K562 (cell line): ENCODE measurements at regions not wholly inside any gene's neighbourhood (a gene's known extent, or its start where the extent isn't known, plus 50 kb on each side); places are given as distances from the start of the nearest gene placed in this dataset.

ENCODE experiments used
- ATAC-seq: fragments of 200-7000 bp; cut with Tn5 transposase; 3 replicates; pipeline ENCODE4 v1.9.1; 2020; ENCODE audit warnings: moderate library complexity
- BruUV-seq: library from RNA; stranded (reverse); fragments of 400-500 nt; replicated peaks from 2 replicates; lab custom pipeline; 2021; lab: Mats Ljungman, UMichigan
- CTCF ChIA-PET: fragments of 300-600 bp; formaldehyde crosslinking; extraction: SDS; loops from one replicate; lab custom pipeline; 2021; ENCODE audit warnings: low intra/inter-chr PET ratio; lab: Yijun Ruan, JAX
- POLR2A ChIA-PET: fragments of 300-600, 350-650 bp; sonication (Branson Sonifier 250); formaldehyde crosslinking; extraction: SDS; loops from one replicate; lab custom pipeline; 2021; ENCODE audit warnings: antibody characterized with exemption, inconsistent platforms; lab: Yijun Ruan, JAX
- DNase-seq, 4 experiments: peaks; one replicate each; pipeline versions ENCODE4 v3.0.0 to v3.0.0-alpha.2; 2011 to 2018; ENCODE audit warnings: low spot score in 3 of 4, mixed read lengths in 3 of 4; ENCODE audit errors: extremely low read depth in 1 of 4
- FAIRE-seq: peaks from 2 replicates; lab custom pipeline; 2011; peaks lifted over from hg19 to GRCh38; lab: Jason Lieb, UNC
- H2AFZ ChIP-seq: 2 replicates; pipeline ENCODE4 v1.6.0; 2011; ENCODE audit warnings: low read depth, low read length, control low read depth, inconsistent platforms
- H3K27ac ChIP-seq: fragments of 200-600 bp; 3 replicates; pipeline ENCODE4 v1.8.0; 2011; ENCODE audit warnings: low read depth, mild to moderate bottlenecking, control low read depth, inconsistent platforms, low read length, moderate library complexity, mixed read lengths; ENCODE audit errors: extremely low read depth
- H3K27me3 ChIP-seq, 2 experiments: fragments of 300-600 bp in 1 of 2; 2 replicates in 1 of 2; 3 replicates in 1 of 2; pipeline versions ENCODE4 v1.6.0 to v1.8.0; 2011; ENCODE audit warnings: inconsistent platforms in 2 of 2, low read length in 2 of 2, mild to moderate bottlenecking in 1 of 2, mixed read lengths in 1 of 2, moderate library complexity in 1 of 2; ENCODE audit not compliant: control insufficient read depth in 2 of 2, insufficient read depth in 2 of 2
- H3K36me3 ChIP-seq: fragments of 300-600 bp; 3 replicates; pipeline ENCODE4 v1.8.0; 2011; ENCODE audit warnings: mild to moderate bottlenecking, low read length, inconsistent platforms; ENCODE audit not compliant: control insufficient read depth, insufficient read depth
- H3K4me1 ChIP-seq, 2 experiments: fragments of 200-600 bp in 1 of 2; replicated peaks in 1 of 2; 2 replicates in 1 of 2; 3 replicates in 1 of 2; pipeline versions ENCODE4 v1.5.1 to v1.8.0; 2011; ENCODE audit warnings: inconsistent platforms in 2 of 2, low read length in 2 of 2, mild to moderate bottlenecking in 1 of 2, mixed read lengths in 1 of 2, moderate library complexity in 1 of 2; ENCODE audit not compliant: control insufficient read depth in 2 of 2, insufficient read depth in 2 of 2
- H3K4me2 ChIP-seq: 2 replicates; pipeline ENCODE4 v1.6.1; 2011; ENCODE audit warnings: low read length, control low read depth, inconsistent platforms, mixed read lengths; ENCODE audit not compliant: insufficient read depth
- H3K4me3 ChIP-seq: fragments of 200-600 bp; sonication (generic), shearing (Covaris generic); 2 replicates; pipeline ENCODE4 v1.5.1; 2016; ENCODE audit warnings: control low read depth, inconsistent platforms
- H3K79me2 ChIP-seq: fragments of 200-600 bp; 3 replicates; pipeline ENCODE4 v1.8.0; 2011; ENCODE audit warnings: low read length, inconsistent platforms; ENCODE audit not compliant: control insufficient read depth, insufficient read depth
- H3K9ac ChIP-seq, 2 experiments: 2 replicates each; pipeline versions ENCODE4 v1.6.0 to v1.6.1; 2011; ENCODE audit warnings: low read depth in 2 of 2, low read length in 2 of 2, control low read depth in 1 of 2, inconsistent platforms in 1 of 2, mild to moderate bottlenecking in 1 of 2, mixed read lengths in 1 of 2; ENCODE audit not compliant: insufficient read depth in 1 of 2
- H3K9me1 ChIP-seq: one replicate; pipeline ENCODE4 v1.6.0; 2011; ENCODE audit warnings: inconsistent platforms, mild to moderate bottlenecking, low read length, moderate library complexity; ENCODE audit not compliant: control insufficient read depth, insufficient read depth
- H3K9me3 ChIP-seq: replicated peaks from 2 replicates; pipeline ENCODE4 v1.5.1; 2011; ENCODE audit warnings: low read depth, low read length, inconsistent platforms; ENCODE audit not compliant: control insufficient read depth, insufficient read depth
- H4K20me1 ChIP-seq: replicated peaks from 2 replicates; pipeline ENCODE4 v1.6.1; 2011; ENCODE audit warnings: low read length, inconsistent platforms, mixed read lengths; ENCODE audit not compliant: control insufficient read depth, insufficient read depth
- BMI1 ChIP-seq: fragments of 150-350 bp; IDR thresholded peaks from 2 replicates; pipeline ENCODE4 v1.6.1; 2014; ENCODE audit warnings: low read length
- EP400 ChIP-seq: fragments of 450-650 bp; IDR thresholded peaks from 2 replicates; pipeline ENCODE4 v1.6.1; 2017; ENCODE audit warnings: antibody characterized with exemption, mild to moderate bottlenecking, moderate library complexity
- GTF2E2 ChIP-seq: fragments of 200-800 bp; sonication (Bioruptor generic); IDR thresholded peaks from 2 replicates; pipeline ENCODE4 v1.6.1; 2016; ENCODE audit warnings: missing genetic modification characterization, missing compliant biosample characterization
- NCOR1 ChIP-seq: fragments of 450-650 bp; IDR thresholded peaks from 2 replicates; pipeline ENCODE4 v1.6.1; 2016; ENCODE audit warnings: mild to moderate bottlenecking, moderate library complexity
- NFRKB ChIP-seq: fragments of 450-650 bp; IDR thresholded peaks from 2 replicates; pipeline ENCODE4 v1.6.1; 2016; ENCODE audit warnings: low read depth
- PYGO2 ChIP-seq: fragments of 450-650 bp; IDR thresholded peaks from 2 replicates; pipeline ENCODE4 v1.6.1; 2016; ENCODE audit warnings: mild to moderate bottlenecking, missing genetic modification characterization, moderate library complexity, missing compliant biosample characterization
- RBFOX2 ChIP-seq: fragments of 200-400 bp; formaldehyde crosslinking; IDR thresholded peaks from 2 replicates; pipeline ENCODE4 v1.6.1; 2017; ENCODE audit warnings: low read depth, mild to moderate bottlenecking, low read length, moderate library complexity
- SIX5 ChIP-seq, 2 experiments: IDR thresholded peaks; 2 replicates each; pipeline ENCODE4 v1.6.1; 2011; ENCODE audit warnings: low read length in 2 of 2, borderline replicate concordance in 1 of 2, low read depth in 1 of 2, mild to moderate bottlenecking in 1 of 2, moderate library complexity in 1 of 2; ENCODE audit not compliant: insufficient read depth in 1 of 2
- SREBF1 ChIP-seq: fragments of 150-350 bp; IDR thresholded peaks from 2 replicates; pipeline ENCODE4 v1.6.1; 2014; ENCODE audit warnings: antibody characterized with exemption, low read depth, low read length, borderline replicate concordance
- WGBS: fragments of 100-300 bp; shearing (Covaris generic); methylation state at CpG from one replicate; pipeline ENCODE4 v1.1.6; 2016; ENCODE audit warnings: low coverage, mixed read lengths; ENCODE audit not compliant: insufficient coverage; ENCODE audit errors: missing lambda C conversion rate; 5-methylcytosine and 5-hydroxymethylcytosine counted together
- in situ Hi-C: fragments of 300-500 bp; cut with MboI; formaldehyde crosslinking; loops from 4 replicates; pipeline ENCODE4 v1.15.0; 2018; ENCODE audit warnings: inconsistent platforms, mixed read lengths
- intact Hi-C: fragments of 100-400 bp; cut with micrococcal nuclease; formaldehyde crosslinking; loops from 2 replicates; pipeline ENCODE4 v1.14.2; 2022
- TF ChIP-seq, protein P1 (sequence below): sonication (generic); formaldehyde crosslinking; IDR thresholded peaks from 2 replicates; pipeline ENCODE4 v1.8.0; 2022; ENCODE audit warnings: mild to moderate bottlenecking, missing genetic modification reagents
- TF ChIP-seq, protein P2 (sequence below): fragments of 250-450 bp; sonication (Bioruptor Pico); IDR thresholded peaks from 2 replicates; pipeline ENCODE4 v1.4.0; 2020; ENCODE audit warnings: borderline replicate concordance
- TF ChIP-seq, protein P3 (sequence below), 2 experiments: fragments of 450-650 bp in 1 of 2; IDR thresholded peaks; 2 replicates each; pipeline ENCODE4 v1.6.1; 2011 to 2017; ENCODE audit warnings: low read depth in 2 of 2, antibody characterized with exemption in 1 of 2, borderline replicate concordance in 1 of 2, low read length in 1 of 2, mild to moderate bottlenecking in 1 of 2, mixed read lengths in 1 of 2; ENCODE audit not compliant: control insufficient read depth in 1 of 2
- TF ChIP-seq, protein P4 (sequence below): fragments of 450-650 bp; IDR thresholded peaks from 2 replicates; pipeline ENCODE4 v1.6.1; 2016; ENCODE audit warnings: borderline replicate concordance
- TF ChIP-seq, protein P5 (sequence below): sonication (generic); formaldehyde crosslinking; IDR thresholded peaks from 2 replicates; pipeline ENCODE4 v1.8.1; 2023; ENCODE audit warnings: mild to moderate bottlenecking, missing genetic modification reagents, moderate library complexity

DNA sequence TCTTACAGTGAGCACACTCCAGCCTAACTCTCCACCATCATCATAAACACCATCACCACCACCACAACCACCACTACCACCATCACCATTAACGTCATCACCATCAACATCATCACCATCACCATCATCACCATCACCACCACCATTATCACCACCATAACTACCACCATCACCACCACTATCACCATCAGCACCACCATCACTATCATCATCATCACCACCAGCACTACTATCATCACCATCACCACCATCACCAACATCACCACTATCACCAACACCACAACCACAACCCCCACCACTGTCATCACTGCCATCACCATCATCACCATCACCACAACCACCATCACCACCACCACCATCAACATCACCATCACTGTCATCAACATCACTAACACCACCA, 279.0 kb upstream of the TCERG1L start:
- no TSS peak for BruUV-seq
- H2AFZ ChIP-seq, result no peak overlapping the region
- no peak overlapping the region for H3K4me2 ChIP-seq
- DNase-seq (no peak), ATAC-seq (no peak), FAIRE-seq (no peak)
- H3K27ac ChIP-seq, result no peak overlapping the region
- H3K27me3 ChIP-seq, result no peaks in the 10 kb centered on the region; a peak in 1 of 5 replicates
- H3K36me3 ChIP-seq, result no peaks in the 10 kb centered on the region
- no peaks in the 10 kb centered on the region for H4K20me1 ChIP-seq
- H3K79me2 ChIP-seq, result no peaks in the 10 kb centered on the region
- POLR2A ChIA-PET, result no interaction called here
- CTCF ChIA-PET, result no interaction called here
- H3K9me3 ChIP-seq, result no peaks in the 10 kb centered on the region
- intact Hi-C loops, result no loop called here
- H3K4me3 ChIP-seq, result no peak overlapping the region
- H3K9me1 ChIP-seq, result no peaks in the 10 kb centered on the region
- in situ Hi-C loops, result no loop called here
- no peak overlapping the region for H3K9ac ChIP-seq
- H3K4me1 ChIP-seq, result no peaks in the 10 kb centered on the region
- WGBS, result 0% methylated on average over 1 of the region's 1 CpG
- TF ChIP-seq GTF2E2, result no peak
- TF ChIP-seq, protein P1, sequence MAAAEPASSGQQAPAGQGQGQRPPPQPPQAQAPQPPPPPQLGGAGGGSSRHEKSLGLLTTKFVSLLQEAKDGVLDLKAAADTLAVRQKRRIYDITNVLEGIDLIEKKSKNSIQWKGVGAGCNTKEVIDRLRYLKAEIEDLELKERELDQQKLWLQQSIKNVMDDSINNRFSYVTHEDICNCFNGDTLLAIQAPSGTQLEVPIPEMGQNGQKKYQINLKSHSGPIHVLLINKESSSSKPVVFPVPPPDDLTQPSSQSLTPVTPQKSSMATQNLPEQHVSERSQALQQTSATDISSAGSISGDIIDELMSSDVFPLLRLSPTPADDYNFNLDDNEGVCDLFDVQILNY (CRISPR knock-in tag), result no peak
- TF ChIP-seq, protein P2, sequence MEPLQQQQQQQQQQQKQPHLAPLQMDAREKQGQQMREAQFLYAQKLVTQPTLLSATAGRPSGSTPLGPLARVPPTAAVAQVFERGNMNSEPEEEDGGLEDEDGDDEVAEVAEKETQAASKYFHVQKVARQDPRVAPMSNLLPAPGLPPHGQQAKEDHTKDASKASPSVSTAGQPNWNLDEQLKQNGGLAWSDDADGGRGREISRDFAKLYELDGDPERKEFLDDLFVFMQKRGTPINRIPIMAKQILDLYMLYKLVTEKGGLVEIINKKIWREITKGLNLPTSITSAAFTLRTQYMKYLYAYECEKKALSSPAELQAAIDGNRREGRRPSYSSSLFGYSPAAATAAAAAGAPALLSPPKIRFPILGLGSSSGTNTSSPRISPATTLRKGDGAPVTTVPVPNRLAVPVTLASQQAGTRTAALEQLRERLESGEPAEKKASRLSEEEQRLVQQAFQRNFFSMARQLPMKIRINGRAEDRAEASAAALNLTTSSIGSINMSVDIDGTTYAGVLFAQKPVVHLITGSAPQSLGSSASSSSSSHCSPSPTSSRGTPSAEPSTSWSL (CRISPR knock-in tag), result no peak
- TF ChIP-seq EP400, result no peak
- no peak for TF ChIP-seq RBFOX2
- TF ChIP-seq, protein P3, sequence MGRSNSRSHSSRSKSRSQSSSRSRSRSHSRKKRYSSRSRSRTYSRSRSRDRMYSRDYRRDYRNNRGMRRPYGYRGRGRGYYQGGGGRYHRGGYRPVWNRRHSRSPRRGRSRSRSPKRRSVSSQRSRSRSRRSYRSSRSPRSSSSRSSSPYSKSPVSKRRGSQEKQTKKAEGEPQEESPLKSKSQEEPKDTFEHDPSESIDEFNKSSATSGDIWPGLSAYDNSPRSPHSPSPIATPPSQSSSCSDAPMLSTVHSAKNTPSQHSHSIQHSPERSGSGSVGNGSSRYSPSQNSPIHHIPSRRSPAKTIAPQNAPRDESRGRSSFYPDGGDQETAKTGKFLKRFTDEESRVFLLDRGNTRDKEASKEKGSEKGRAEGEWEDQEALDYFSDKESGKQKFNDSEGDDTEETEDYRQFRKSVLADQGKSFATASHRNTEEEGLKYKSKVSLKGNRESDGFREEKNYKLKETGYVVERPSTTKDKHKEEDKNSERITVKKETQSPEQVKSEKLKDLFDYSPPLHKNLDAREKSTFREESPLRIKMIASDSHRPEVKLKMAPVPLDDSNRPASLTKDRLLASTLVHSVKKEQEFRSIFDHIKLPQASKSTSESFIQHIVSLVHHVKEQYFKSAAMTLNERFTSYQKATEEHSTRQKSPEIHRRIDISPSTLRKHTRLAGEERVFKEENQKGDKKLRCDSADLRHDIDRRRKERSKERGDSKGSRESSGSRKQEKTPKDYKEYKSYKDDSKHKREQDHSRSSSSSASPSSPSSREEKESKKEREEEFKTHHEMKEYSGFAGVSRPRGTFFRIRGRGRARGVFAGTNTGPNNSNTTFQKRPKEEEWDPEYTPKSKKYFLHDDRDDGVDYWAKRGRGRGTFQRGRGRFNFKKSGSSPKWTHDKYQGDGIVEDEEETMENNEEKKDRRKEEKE (IDR thresholded peaks at IDR 0.05; ENCODE audit: borderline replicate concordance in 1 of 2, control insufficient read depth in 1 of 2, low read depth in 2 of 2, low read length in 1 of 2), result no peak
- TF ChIP-seq SIX5 (IDR thresholded peaks at IDR 0.05; ENCODE audit: borderline replicate concordance in 1 of 2, insufficient read depth in 1 of 2, low read depth in 1 of 2, low read length in 2 of 2), result no peak
- no peak for TF ChIP-seq SREBF1
- TF ChIP-seq, protein P4, sequence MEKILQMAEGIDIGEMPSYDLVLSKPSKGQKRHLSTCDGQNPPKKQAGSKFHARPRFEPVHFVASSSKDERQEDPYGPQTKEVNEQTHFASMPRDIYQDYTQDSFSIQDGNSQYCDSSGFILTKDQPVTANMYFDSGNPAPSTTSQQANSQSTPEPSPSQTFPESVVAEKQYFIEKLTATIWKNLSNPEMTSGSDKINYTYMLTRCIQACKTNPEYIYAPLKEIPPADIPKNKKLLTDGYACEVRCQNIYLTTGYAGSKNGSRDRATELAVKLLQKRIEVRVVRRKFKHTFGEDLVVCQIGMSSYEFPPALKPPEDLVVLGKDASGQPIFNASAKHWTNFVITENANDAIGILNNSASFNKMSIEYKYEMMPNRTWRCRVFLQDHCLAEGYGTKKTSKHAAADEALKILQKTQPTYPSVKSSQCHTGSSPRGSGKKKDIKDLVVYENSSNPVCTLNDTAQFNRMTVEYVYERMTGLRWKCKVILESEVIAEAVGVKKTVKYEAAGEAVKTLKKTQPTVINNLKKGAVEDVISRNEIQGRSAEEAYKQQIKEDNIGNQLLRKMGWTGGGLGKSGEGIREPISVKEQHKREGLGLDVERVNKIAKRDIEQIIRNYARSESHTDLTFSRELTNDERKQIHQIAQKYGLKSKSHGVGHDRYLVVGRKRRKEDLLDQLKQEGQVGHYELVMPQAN, result no peak
- TF ChIP-seq NFRKB, result no peak
- no peak for TF ChIP-seq BMI1
- TF ChIP-seq NCOR1, result no peak
- TF ChIP-seq PYGO2 (tag), result no peak
- TF ChIP-seq, protein P5, sequence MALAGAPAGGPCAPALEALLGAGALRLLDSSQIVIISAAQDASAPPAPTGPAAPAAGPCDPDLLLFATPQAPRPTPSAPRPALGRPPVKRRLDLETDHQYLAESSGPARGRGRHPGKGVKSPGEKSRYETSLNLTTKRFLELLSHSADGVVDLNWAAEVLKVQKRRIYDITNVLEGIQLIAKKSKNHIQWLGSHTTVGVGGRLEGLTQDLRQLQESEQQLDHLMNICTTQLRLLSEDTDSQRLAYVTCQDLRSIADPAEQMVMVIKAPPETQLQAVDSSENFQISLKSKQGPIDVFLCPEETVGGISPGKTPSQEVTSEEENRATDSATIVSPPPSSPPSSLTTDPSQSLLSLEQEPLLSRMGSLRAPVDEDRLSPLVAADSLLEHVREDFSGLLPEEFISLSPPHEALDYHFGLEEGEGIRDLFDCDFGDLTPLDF (CRISPR knock-in tag), result no peak
